GM18499 (cell line): ENCODE measurements at regions not wholly inside any gene's neighbourhood (a gene's known extent, or its start where the extent isn't known, plus 50 kb on each side); places are given as distances from the start of the nearest gene placed in this dataset.
"Not testable (repeated sequence)": the region's sequence is repeated elsewhere in the genome, so short reads cannot be mapped to it uniquely, and the experiment has no call there.

Source experiments
- ATAC-seq: cut with Tn5 transposase; IDR thresholded peaks from one replicate; pipeline ENCODE4 v1.9.1; 2021; ENCODE audit warnings: moderate number of reproducible peaks; ENCODE audit not compliant: insufficient read depth, unreplicated experiment

GRCh38 chr1:9456833-9457232 lies 82.4 kb upstream of the SLC25A33 start:
- no peak for ATAC-seq

GRCh38 chr1:9459816-9460407 lies 79.4 kb upstream of the SLC25A33 start:
- no peak for ATAC-seq

- no peak for ATAC-seq
These were observed 73.6 kb upstream of the SLC25A33 start for GRCh38 chr1:9465640-9466039.

- ATAC-seq: no peak
These were observed 72.2 kb upstream of the SLC25A33 start for GRCh38 chr1:9466780-9467758.

GRCh38 chr1:9469882-9470281 lies 69.4 kb upstream of the SLC25A33 start:
- ATAC-seq: not testable (repeated sequence)

- no peak for ATAC-seq
These were observed 67.6 kb upstream of the SLC25A33 start for GRCh38 chr1:9471679-9472078.

GRCh38 chr1:9472386-9473031 lies 66.8 kb upstream of the SLC25A33 start:
- ATAC-seq: no peak

- no peak for ATAC-seq
These were observed 66.0 kb upstream of the SLC25A33 start for GRCh38 chr1:9473032-9473807.

- no peak for ATAC-seq
These were observed 64.1 kb upstream of the SLC25A33 start for GRCh38 chr1:9475061-9475627.

GRCh38 chr1:9476790-9477463 lies 62.3 kb upstream of the SLC25A33 start:
- ATAC-seq: no peak

- no peak for ATAC-seq
These were observed 61.7 kb upstream of the SLC25A33 start for GRCh38 chr1:9477535-9477934.

GRCh38 chr1:9478021-9478420 lies 61.2 kb upstream of the SLC25A33 start:
- no peak for ATAC-seq

- ATAC-seq: no peak
These were observed 58.2 kb upstream of the SLC25A33 start for GRCh38 chr1:9481048-9481447.

GRCh38 chr1:9482403-9482802 lies 56.9 kb upstream of the SLC25A33 start:
- ATAC-seq: no peak

GRCh38 chr1:9482816-9483572 lies 56.3 kb upstream of the SLC25A33 start:
- ATAC-seq: no peak

- no peak for ATAC-seq
These were observed 52.7 kb upstream of the SLC25A33 start for GRCh38 chr1:9486466-9487140.
